NCI-H1092 treated with DMSO at 0.1 percent for 48 hours (cell line): ENCODE measurements at regions not wholly inside any gene's neighbourhood (a gene's known extent, or its start where the extent isn't known, plus 50 kb on each side); places are given as distances from the start of the nearest gene placed in this dataset.
A peak's percentile ranks its signal among the peaks of the same experiment; 100 is the strongest.
"Not testable (repeated sequence)": the region's sequence is repeated elsewhere in the genome, so short reads cannot be mapped to it uniquely, and the experiment has no call there.

ENCODE experiments used
- DNase-seq: peaks from one replicate; lab custom pipeline; 2025; lab: John Stamatoyannopoulos, UW

DNA sequence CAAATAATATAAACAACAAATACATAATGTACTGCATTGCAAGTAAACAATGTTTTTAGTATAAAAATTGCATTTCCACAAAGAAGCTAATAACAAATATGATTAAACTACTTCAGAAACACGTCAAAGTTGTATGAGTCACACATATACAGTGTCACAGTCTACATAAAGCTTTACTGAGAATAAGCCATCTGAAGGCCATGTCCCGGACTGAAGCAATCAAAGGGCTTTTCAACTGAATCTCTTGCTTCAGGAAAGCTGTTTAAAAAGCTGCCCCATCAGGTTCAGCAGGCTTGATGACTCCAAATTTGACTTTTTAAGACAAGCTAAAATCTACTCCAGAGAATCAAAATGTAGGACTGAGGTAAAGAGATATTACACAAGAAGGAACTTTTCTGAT, 1476.8 kb downstream of the ADGRL3 start:
- no peak for DNase-seq

DNA sequence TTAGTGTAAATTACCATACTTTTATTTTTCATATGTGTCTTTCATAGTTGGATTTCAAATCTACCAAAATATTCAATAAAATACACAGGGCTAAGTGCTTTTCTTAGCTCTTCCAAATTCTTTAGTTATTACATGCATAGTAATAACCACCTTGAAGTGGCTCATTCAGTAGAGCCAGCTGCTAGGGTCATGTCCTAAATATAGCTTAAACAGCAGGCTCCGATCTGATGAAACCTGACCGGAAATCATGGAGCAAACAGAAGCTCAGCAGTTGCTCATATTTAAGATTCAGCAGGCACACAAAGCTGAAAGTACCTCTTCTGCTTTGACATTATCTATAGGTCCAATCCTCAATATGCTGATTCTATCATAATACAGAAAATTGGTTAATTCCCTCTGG, 1470.4 kb downstream of the ADGRL3 start:
- peak; percentile 93 for DNase-seq

DNA sequence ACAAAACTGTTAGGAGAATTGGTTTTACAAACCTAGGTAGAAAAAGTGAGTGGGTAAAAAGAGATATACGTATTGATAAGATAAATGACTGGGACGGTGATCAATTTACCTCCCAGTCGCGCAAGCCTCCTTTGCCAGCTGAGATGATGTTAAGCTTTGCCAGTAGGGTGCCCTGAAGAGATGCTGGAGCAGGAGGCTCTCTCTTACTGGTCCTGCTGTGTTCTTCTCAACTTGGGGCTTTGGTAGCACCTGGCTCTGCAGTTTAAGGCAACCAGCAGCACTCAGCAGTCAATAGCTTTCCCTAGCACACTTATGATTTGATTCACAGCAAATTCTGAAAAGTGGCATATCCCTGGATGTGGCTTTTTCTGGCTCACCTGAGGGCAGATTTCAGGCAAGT, 1461.7 kb downstream of the ADGRL3 start:
- DNase-seq = no peak

DNA sequence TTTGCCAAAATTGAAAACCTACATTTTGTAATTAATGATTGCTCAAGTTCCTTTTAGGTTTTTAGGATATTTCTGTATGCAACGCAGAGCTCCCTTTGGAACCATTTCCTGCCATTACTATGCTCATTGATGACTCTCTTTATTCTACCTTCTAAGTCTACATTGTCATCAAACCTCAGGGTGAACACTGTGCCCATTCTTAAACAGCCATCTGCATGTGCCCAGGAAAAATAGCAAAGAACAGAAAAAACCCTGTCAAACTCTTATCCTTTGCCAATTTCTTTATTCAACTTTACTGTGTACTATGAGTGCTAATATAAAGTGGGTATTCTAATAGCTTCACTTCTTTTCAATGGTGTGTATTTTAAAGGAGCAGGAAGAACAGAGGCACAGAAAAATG, 1455.9 kb downstream of the ADGRL3 start:
- DNase-seq = no peak

DNA sequence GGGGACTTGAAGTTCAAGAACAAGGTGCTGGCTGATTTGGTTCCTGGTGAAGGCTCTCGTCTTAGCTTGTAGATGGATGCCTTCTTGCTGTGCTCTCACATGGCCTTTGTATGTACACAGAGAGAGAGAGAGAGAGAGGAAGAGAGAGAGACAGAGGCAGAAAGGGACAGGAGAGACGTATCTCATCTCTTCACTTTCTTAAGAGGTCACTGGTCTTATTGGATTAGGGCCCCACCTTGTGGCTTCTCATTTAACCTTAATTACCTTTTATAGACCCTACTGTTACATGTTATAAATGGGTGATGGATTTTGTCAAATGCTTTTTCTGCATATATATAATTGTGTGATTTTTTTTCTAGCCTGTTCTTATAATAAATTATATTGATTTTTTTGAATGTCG, 1444.2 kb downstream of the ADGRL3 start:
- DNase-seq = peak; percentile 62

DNA sequence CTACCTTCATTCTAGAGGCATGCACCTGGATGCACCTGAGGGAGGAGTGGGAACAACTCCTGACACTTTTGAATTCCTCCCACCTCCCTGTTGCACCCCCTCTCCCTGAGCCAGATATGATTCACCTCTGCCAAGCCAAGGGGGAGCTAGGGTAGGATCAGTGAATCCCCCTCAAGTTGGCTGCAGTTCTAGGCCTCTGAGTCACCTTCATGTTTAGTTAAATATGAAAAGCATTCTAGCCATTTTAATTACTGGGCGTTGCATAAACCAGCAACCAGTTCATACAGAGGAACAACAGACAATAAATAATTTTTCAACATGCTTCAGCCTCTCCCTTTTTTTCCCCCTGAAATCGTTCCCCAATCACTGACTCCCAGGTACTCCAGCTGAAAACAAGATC, 1440.2 kb downstream of the ADGRL3 start:
- no peak for DNase-seq

DNA sequence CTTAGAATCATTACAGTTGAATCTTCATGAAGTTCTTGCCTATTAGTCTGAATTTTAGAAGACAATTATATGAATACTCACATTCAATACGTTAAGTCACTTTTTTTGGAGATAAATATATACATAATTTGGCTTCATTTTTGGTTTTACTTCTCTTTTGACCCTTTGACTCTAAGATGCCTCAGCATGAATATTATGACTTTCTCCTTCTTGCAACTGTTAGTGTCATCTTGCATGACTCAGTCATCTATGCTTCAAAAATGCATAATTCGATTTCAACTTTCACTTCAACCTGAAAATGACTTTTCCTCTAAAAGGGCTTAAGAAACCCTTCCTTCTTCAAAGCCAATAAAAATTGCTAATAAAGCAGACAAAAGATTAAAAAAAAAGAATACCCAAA, 1427.5 kb downstream of the ADGRL3 start:
- DNase-seq = no peak

DNA sequence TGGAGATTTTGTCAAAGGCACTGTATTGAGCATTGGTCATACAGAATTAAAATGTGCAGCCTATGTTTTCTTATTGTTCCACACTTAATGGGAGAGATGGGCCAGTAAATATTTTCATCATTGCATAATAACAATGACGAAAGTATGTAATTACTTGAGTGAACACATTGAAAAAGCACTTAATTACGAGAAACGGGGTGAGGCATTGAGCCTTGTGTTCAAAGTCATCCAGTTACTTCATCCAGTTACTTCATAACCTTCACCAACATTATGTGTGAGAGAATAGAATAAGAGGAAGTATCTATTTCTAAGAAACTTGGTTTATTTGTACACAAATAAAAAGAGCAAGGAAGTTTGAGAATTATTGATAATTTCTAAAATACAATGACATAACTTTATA, 1427.0 kb downstream of the ADGRL3 start:
- no peak for DNase-seq

DNA sequence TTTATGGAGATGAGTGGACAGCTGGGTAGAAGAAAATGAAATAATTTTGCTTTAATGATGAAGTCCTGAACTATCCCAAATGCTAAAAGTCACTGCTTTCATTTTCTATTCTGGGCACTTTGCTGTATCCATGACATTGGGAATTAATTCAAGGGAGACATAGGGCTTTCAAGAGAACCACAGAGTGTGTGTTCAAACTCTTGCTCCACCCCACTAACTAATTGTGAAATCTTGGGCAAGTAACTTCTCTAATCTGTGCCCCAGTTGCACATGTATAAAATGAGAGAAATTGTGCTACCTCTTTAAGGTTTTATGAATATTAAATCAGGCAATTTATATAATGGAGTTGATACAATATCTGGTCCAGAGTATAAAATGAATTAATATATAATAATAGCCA, 1422.0 kb downstream of the ADGRL3 start:
- no peak for DNase-seq

DNA sequence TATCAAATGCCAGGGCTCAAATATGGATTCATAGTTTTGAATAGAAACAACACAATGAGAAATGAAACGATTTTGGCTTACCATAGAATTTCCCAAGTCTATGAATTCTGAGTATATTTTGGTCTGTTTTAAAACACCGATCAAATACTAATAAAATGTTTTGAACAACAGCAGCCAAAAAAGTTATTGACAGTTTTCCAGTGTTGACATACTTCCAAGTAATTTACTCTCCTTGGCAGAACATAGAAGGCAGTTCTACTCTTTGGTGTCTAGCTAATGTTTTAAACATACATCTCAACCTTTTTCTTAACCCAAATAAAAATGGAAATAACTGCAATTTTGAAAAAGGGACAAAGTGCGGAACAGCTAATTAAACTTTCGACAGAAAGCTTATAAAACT, 1419.8 kb downstream of the ADGRL3 start:
- no peak for DNase-seq

DNA sequence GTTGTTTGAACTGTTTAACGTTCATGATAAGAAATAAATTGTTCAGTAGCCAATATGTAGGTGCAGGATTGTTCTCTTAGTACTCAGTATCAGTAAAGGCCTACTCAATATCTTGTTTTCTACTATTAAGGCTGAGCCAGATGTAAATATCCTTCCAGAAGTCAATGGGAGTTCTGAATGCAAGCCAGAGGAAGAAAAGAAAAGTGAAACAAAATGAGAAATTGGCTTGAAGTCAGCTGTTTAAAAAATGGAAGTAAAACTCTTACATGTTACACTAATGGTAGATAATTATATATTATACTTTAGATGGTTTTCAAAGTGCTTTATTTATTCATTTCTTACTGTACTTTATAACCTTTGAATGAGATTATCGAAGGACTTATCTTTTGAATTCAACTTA, 1417.9 kb downstream of the ADGRL3 start:
- DNase-seq = no peak

DNA sequence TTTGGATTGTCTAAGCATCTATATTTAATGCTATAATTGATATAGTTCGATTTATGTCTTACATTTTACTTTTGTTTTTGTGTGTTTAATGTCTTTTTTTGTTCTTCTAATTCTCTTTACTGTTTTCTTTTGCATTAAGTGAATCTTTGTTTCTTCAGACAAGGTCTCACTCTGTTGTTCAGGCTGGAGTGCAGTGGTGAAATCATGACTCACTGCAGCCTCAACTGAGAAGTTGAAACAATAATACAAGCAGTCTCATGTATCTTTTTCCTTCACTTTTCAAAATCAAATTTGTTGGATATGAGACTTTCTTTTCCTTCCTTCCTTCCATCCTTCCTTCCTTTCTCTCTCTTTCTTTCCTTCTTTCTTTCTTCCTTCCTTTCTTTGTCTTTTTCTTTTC, 1401.6 kb downstream of the ADGRL3 start:
- no peak for DNase-seq

DNA sequence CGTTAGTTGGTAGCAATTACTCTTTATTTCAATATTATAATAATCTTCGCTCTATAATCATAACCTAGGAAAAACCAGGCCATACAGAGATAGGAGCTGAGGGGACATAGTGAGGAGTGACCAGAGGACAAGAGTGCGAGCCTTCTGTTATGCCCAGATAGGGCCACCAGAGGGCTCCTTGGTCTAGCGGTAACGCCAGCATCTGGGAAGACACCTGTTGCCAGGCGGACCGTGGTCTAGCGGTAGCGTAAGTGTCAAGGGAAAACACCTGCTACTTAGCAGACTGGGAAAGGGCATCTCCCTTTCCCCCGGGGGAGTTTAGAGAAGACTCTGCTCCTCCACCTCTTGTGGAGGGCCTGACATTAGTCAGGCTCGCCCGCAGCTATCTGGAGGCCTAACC, 1395.1 kb downstream of the ADGRL3 start:
- not testable (repeated sequence) for DNase-seq

DNA sequence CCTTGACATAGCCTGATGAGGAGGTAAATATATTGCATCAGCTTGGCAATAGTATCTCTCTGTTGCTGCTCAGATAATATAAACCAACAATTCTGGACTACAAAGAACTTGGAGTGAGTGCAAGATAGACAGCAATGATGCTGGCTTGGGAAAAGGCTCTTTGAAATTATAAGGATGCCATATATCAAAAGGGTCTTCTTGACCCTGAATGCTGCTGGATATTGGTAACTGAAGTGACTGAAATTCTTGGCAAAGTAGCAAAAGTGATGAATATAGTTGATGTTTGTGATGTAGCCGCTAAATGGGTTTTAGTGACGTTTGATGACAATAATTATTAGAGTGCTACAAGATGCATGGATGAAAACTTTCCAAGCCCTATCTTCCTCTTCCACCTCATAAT, 1391.6 kb downstream of the ADGRL3 start:
- no peak for DNase-seq

DNA sequence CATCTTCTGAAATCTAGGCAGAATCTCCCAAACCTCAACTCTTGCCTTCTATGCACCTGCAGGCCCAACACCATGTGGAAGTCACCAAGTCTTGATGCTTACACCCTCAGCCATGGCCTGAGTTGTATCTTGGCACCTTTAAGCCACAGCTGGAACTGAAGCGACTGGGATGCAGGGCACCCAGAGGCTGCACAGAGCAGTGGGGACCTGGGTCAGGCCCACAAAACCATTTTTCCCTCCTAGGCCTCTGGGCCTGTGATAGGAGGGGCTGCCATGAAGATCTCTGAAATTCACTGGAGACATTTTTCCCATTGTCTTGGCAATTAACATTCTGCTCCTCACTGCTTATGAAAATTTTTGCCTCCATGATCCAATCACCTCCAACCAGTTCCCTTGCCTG, 1388.5 kb downstream of the ADGRL3 start:
- no peak for DNase-seq

DNA sequence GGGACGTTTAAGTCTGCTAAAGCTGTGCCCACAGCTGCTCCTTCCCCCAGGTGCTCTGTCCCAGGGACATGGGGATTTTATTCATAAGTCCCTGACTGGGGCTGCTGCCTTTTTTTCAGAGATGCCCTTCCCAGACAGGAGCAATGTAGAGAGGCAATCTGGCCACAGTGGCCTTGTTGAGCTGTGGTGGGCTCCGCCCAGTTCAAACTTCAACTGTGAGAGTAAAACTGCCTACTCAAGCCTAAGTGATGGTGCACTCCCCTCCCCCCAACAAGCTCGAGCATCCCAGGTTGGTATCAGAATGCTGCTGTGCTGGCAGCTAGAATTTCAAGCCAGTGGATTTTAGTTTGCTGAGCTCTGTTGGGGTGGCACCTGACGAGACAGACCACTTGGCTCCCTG, 1371.4 kb downstream of the ADGRL3 start:
- no peak for DNase-seq

DNA sequence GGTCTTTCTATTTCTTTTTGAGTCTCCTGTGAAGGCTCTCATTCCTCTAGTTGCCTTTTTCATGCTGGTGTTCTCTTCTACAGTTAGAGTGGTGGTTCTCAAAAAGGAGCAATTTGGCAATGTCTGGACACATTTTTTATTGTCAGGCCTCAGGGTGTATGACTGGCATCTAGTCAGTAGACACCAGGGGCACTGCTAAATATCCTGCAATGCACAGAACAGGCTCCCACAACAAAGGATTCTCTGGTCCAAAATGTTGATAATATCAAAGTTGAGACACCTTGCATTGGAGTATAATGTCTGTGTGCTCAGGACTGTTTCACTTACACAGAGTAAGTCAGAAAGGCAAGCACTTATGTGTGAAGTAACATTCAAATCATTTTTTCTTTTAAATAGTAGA, 1360.7 kb downstream of the ADGRL3 start:
- DNase-seq = no peak

DNA sequence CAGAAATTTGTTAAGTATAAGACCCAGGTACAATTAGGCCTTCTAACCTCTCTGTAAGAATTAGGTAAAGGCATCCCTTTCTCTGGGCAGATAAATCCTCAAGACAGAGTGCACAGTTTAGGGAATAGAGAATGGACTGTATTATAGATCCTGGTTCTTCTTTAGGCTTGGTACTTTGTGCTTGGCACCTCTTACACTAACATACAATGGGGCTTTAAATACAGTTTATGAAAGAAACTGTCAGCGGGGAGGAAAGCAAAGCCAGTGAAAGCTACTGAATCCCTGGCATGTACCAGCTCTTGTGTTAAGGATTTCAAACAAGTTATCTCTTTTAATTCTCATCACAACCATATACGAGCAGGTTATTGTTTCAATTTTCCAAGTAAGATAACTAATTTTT, 1350.0 kb downstream of the ADGRL3 start:
- DNase-seq = no peak

DNA sequence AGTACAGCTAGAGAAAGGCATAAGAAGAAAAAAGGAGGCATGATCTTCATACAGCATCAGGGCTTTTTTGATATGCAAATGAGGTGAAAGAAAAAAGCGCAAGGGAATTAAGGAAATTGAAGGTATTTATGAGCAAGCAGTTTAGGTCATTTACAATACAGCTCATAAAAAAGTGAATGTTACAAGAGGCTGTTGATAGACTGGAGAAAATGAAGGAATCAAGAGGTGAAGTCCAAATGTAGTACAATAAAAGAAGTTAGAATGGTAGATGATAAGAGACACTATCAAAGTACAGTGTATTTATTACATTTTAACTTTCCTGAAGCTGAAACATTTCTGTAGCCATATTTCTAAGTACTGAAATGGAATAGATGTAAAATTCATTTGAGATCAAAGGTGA, 1349.5 kb downstream of the ADGRL3 start:
- DNase-seq = no peak

DNA sequence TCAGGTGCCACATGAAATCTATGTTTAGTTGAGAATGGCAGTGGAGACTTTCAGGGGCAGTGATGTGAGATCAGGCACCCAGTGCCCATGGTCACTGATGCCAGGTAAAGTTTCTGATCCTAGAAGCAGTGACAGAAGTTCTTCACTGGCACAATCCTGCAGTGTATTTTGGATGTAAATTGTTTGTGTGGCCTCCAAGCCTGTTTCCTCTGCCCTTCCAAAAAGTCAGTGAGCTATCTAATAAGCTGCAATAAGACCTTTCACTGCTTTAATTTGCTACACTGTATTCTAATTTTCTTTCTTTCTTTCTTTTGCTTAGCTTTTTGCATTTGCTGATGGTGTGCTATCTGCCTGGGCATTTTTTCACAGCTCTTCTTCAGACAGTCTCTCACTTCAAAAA, 1348.6 kb downstream of the ADGRL3 start:
- no peak for DNase-seq

DNA sequence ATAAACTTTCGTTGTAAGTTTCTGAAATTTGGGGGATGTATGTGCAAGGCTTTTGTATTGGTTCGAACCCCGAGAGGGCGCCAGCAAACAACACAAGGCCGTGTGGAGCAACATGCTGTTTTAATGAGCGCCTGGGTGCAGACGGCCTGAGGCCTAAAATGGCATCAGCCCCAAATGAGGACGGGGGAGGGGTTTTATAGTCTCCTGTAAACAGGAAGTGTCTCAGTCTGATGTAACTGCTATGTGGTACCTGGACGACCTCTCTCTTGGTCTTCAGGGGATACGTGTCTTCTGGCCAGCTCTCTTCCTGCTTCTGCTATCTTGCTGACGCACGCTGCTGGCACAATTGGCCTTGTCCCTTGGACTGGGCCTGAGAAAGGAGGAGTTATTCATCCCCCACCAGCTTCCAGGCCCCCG, 1348.0 kb downstream of the ADGRL3 start:
- DNase-seq = no peak

DNA sequence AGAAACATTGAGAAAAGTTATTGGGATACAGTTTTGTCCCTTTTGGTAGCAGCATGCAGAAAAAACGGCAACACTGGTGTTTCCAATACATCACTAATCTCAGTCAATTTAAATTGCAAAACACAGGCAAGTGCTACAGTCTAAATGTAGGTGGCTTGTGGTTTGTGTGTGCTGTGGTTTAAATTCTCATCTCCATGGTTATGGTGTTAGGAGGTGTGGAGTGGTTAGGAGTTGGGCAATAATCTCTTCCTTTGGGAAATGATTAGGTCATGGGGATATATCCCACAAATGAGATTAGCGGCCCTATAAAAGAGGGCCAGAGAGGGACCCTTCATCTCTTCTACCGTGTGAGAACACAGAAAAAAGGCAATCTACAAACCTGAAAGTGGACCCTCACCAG, 1344.3 kb downstream of the ADGRL3 start:
- DNase-seq = no peak

DNA sequence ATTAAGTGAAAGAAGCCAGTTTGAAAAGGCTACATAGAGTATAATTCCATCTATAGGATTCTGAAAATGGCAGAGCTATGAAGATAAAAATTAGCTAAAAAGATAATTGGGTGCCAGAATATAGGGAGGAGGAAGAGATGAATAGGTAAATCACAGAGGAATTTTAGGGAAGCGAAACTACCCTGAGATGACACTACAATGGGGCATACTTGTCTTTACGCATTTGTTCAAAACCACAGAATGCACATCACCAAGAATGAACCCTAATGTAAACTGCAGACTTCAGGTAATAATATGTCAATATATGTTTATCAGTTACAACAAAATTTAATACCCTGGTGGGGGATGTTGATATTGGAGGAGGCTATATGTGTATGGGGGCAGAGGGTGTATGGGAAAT, 1342.9 kb downstream of the ADGRL3 start:
- DNase-seq = no peak

DNA sequence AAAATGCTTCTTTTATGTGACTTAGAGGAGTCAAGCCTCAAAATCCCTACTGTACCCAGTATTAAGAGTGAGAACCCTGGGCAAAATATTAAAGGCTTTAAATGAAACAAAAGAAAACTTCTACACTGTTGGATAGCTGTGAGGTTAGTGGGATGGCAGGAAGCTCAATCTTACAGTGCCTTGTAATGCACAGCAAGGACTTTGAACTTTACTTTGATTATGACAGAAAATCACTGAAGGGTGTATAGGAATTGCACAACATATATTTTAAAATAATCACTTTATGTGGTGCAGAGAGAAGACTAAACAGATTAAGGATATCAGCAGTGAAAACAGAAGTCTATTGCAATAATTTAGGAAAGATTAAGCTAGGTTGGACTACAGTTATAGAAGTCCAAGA, 1333.4 kb downstream of the ADGRL3 start:
- no peak for DNase-seq

DNA sequence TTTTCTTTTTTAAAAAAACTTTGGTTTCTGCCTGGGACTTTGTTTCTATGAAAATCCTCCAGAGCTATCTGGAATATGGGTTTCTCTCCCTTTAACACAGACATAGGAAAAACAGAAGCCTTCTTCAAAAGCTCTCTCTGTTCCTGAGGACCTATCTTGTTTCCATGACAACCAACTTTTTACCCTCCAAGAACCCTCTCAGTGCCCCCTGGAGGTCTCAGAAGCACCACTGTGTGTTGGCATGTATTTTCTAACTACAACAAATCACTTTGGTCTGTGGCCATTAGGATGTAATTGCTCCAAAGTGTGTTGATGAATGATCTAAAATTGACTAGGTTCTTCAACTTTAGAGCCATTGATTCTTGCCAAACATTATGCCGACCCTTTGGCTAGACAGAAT, 1331.6 kb downstream of the ADGRL3 start:
- no peak for DNase-seq
